ENCODE measurements at regions not wholly inside any gene's neighbourhood (a gene's known extent, or its start where the extent isn't known, plus 50 kb on each side); places are given as distances from the start of the nearest gene placed in this dataset.

DNA sequence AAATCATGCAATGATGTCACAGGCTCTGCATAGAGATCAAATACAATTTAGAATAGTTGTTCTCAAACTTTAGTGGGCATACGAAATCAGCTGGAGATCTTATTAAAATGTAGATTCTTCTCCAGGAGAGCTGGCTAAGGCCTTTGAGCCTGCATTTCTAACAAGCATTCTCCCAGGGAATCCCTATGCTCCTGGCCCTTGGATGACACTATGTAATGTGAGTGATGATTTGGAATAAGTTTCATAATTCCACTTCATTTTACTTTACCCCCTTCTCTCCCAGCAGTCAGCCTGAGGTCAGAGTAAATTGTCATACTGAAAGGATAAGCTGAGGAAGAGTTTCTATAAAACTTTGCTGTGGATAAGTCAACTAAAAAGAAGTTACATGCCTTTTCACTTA is 189.1 kb downstream of the UBE2E3 start:
- H3K9ac ChIP-seq (ENCODE audit: low read depth, low read length) = no peak overlapping the region
- no peak overlapping the region for H3K14ac ChIP-seq (replicated peaks; ENCODE audit: low read depth, low read length)
- H2BK5ac ChIP-seq (ENCODE audit: low read depth, low read length, poor library complexity, severe bottlenecking) = no peak overlapping the region
- H3K36me3 ChIP-seq (ENCODE audit: control insufficient read depth, insufficient read depth, low read length) = no peaks in the 10 kb centered on the region
- ATAC-seq (ENCODE audit: low read depth) (no peak; the same call in 1 of the 2 replicates), DNase-seq (peak; percentile 25)
- TF ChIP-seq FOS (IDR thresholded peaks at IDR 0.05; ENCODE audit: low read depth, low read length) = no peak
- TF ChIP-seq RFX5 (IDR thresholded peaks at IDR 0.05; ENCODE audit: low read depth, low read length) = no peak
- TF ChIP-seq SMC3 (IDR thresholded peaks at IDR 0.05; ENCODE audit: low read depth, low read length) = no peak
- no peak for TF ChIP-seq BHLHE40 (IDR thresholded peaks at IDR 0.05; ENCODE audit: low read depth, low read length)
- TF ChIP-seq POLR2A (IDR thresholded peaks at IDR 0.05; ENCODE audit: low read depth, low read length) = no peak
- H2AFZ ChIP-seq (replicated peaks; ENCODE audit: low read length, poor library complexity) = no peak overlapping the region
- no peaks in the 10 kb centered on the region for H3K9me1 ChIP-seq (ENCODE audit: insufficient read depth, low read length)
- H3K27ac ChIP-seq (ENCODE audit: insufficient read depth, low read length) = no peak overlapping the region
- no CpG with 5 or more reads among the region's 1 CpG for WGBS, 2 experiments (ENCODE audit: extremely low coverage in 2 of 2, insufficient read length in 1 of 2)
- no peak overlapping the region for H4K5ac ChIP-seq (ENCODE audit: low read depth, low read length)
- no peaks in the 10 kb centered on the region for H3K9me3 ChIP-seq (ENCODE audit: control insufficient read depth, insufficient read depth, low read length)
- H3K56ac ChIP-seq (ENCODE audit: extremely low read depth, insufficient read depth, low read length) = no peak overlapping the region
- dilution Hi-C loops (cut with HindIII; ENCODE audit: low sequenced_read_pairs, unreplicated experiment) = no loop called here
- H4K91ac ChIP-seq (ENCODE audit: insufficient read depth, low read depth, low read length) = no peak overlapping the region
- no peak overlapping the region for H2BK120ac ChIP-seq (ENCODE audit: low read depth, low read length)
- intact Hi-C loops (cut with micrococcal nuclease) = no loop called here
- H4K8ac ChIP-seq (ENCODE audit: low read depth in 2 of 2, low read length in 2 of 2) = no peak overlapping the region
- BruUV-seq (replicated peaks) = no TSS peak
- H3K4me1 ChIP-seq (ENCODE audit: control insufficient read depth, insufficient read depth, low read length) = peaks cover 2% of the 10 kb centered on the region; the same call in 1 of the 2 replicates
- H4K20me1 ChIP-seq (ENCODE audit: insufficient read depth, low read length) = no peaks in the 10 kb centered on the region
- ChIA-PET CTCF (interaction anchor here (0.5 to 1.1 kb wide), 4 partner anchors 9 to 288 kb away, joined by 3 read pairs; no protein-coding TSS in a partner anchor), POLR2A (ENCODE audit: unreplicated experiment) (no interaction called here)
- H3K18ac ChIP-seq (ENCODE audit: low read depth, low read length) = no peak overlapping the region
- no peak overlapping the region for H2AK5ac ChIP-seq (ENCODE audit: low read depth, low read length)
- H3K4me2 ChIP-seq (ENCODE audit: low read depth, low read length) = no peak overlapping the region
- H3K27me3 ChIP-seq (ENCODE audit: control insufficient read depth, insufficient read depth, low read length) = no peaks in the 10 kb centered on the region
- H3K23ac ChIP-seq (ENCODE audit: low read depth, low read length) = no peak overlapping the region
- H3K79me1 ChIP-seq (ENCODE audit: low read depth in 1 of 2, low read length in 2 of 2) = no peaks in the 10 kb centered on the region
- H2BK20ac ChIP-seq (ENCODE audit: low read depth, low read length) = no peak overlapping the region
- no peak overlapping the region for H2BK15ac ChIP-seq (ENCODE audit: low read depth, low read length)
- in situ Hi-C loops (cut with MboI; ENCODE audit: low sequenced_read_pairs) = no loop called here
- no peak overlapping the region for H3K4ac ChIP-seq (ENCODE audit: low read depth, low read length)
- H3K4me3 ChIP-seq (ENCODE audit: insufficient read depth, low read depth, low read length) = no peak overlapping the region
- no peak overlapping the region for H2AK9ac ChIP-seq (replicated peaks; ENCODE audit: low read depth, low read length, poor library complexity)
